ENCODE measurements at regions not wholly inside any gene's neighbourhood (a gene's known extent, or its start where the extent isn't known, plus 50 kb on each side); places are given as distances from the start of the nearest gene placed in this dataset.

DNA sequence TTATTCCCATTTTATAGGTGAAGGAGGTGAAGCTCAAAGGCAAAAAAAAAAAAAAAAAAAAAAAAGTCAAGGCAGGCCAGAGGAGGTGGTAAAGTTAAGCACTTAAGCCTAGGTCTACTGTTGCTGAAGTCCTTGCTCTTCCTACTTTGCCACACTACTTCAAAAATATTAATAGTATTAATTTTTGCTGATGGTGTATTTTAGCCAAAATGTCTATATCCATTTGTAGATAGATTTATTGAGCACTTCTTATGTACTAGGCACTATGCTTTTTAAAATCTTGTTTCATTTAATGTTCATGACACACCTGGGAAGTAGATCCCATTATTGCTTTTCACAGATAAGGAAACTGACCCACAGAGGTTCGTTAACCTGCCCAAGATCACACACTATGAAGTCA is 247.1 kb upstream of the P2RY1 start:
- Histone ChIP-seq H3K9me1 (replicated peaks; ENCODE audit: control insufficient read depth, extremely low read depth, insufficient read depth, low read length) (no peaks in the 10 kb centered on the region), H3K4me3 (replicated peaks in 1 of 3; ENCODE audit: insufficient read depth in 1 of 3, low read depth in 1 of 3, low read length in 3 of 3) (no peak overlapping the region), H3K4me2 (ENCODE audit: insufficient read depth, low read length) (no peak overlapping the region), H4K20me1 (replicated peaks; ENCODE audit: control insufficient read depth, extremely low read depth, insufficient read depth, low read length) (no peaks in the 10 kb centered on the region), H3K27ac (ENCODE audit: insufficient read depth, low read depth, low read length) (no peak overlapping the region), H3K27me3 (ENCODE audit: control insufficient read depth in 2 of 2, insufficient read depth in 2 of 2, low read length in 2 of 2) (no peaks in the 10 kb centered on the region), H3K9me3 (replicated peaks; ENCODE audit: control insufficient read depth, insufficient read depth, low read length) (no peaks in the 10 kb centered on the region), H3K36me3 (ENCODE audit: control insufficient read depth in 2 of 2, extremely low read depth in 1 of 2, insufficient read depth in 2 of 2, low read length in 2 of 2) (no peaks in the 10 kb centered on the region), H3K4me1 (ENCODE audit: control insufficient read depth, extremely low read depth, insufficient read depth, low read length) (peaks cover 8% of the 10 kb centered on the region), H3K79me2 (ENCODE audit: control insufficient read depth, insufficient read depth, low read length) (no peaks in the 10 kb centered on the region), H2AFZ (ENCODE audit: low read depth, low read length) (no peak overlapping the region), H3K9ac (replicated peaks; ENCODE audit: extremely low read depth, insufficient read depth, low read length) (no peak overlapping the region)
- BruUV-seq (replicated peaks), result no TSS peak
- dilution Hi-C loops (cut with MboI; ENCODE audit: extremely low pct_ligation_motif_present, low sequenced_read_pairs) (no loop called here), intact Hi-C loops (cut with micrococcal nuclease) (no loop called here)
- FAIRE-seq (no peak), DNase-seq (ENCODE audit: low read depth, low spot score) (no peak)
- TF ChIP-seq EZH2 (IDR thresholded peaks at IDR 0.05; ENCODE audit: borderline replicate concordance, low read depth, low read length, severe bottlenecking) (no peak), POLR2A (IDR thresholded peaks at IDR 0.05; ENCODE audit: low read depth, low read length) (no peak), MYC (IDR thresholded peaks at IDR 0.05; ENCODE audit: low read depth, low read length) (no peak), GATA2 (IDR thresholded peaks at IDR 0.05; ENCODE audit: insufficient read depth, insufficient read length, low read depth, low read length) (no peak), POLR2AphosphoS5 (IDR thresholded peaks at IDR 0.05; ENCODE audit: insufficient read depth, low read depth, low read length) (no peak), JUN (IDR thresholded peaks at IDR 0.05; ENCODE audit: borderline replicate concordance, insufficient read depth, insufficient read length, low read depth) (no peak), FOS (IDR thresholded peaks at IDR 0.05; ENCODE audit: borderline replicate concordance, insufficient read depth, low read length) (no peak)
- TF ChIP-seq, protein P1, sequence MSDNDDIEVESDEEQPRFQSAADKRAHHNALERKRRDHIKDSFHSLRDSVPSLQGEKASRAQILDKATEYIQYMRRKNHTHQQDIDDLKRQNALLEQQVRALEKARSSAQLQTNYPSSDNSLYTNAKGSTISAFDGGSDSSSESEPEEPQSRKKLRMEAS (IDR thresholded peaks at IDR 0.05; ENCODE audit: insufficient read depth, insufficient read length), result no peak
- TF ChIP-seq, protein P2, sequence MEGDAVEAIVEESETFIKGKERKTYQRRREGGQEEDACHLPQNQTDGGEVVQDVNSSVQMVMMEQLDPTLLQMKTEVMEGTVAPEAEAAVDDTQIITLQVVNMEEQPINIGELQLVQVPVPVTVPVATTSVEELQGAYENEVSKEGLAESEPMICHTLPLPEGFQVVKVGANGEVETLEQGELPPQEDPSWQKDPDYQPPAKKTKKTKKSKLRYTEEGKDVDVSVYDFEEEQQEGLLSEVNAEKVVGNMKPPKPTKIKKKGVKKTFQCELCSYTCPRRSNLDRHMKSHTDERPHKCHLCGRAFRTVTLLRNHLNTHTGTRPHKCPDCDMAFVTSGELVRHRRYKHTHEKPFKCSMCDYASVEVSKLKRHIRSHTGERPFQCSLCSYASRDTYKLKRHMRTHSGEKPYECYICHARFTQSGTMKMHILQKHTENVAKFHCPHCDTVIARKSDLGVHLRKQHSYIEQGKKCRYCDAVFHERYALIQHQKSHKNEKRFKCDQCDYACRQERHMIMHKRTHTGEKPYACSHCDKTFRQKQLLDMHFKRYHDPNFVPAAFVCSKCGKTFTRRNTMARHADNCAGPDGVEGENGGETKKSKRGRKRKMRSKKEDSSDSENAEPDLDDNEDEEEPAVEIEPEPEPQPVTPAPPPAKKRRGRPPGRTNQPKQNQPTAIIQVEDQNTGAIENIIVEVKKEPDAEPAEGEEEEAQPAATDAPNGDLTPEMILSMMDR (IDR thresholded peaks at IDR 0.05; ENCODE audit: extremely low read depth in 1 of 2, insufficient read depth in 1 of 2, low read depth in 1 of 2, low read length in 2 of 2), result no peak
- ChIA-PET CTCF (interaction anchor here (1.1 kb wide), 1 partner anchor 14 kb away, joined by 3 read pairs; no protein-coding TSS in a partner anchor), POLR2A (no interaction called here)

All from endothelial cell of umbilical vein (primary cell).